Dedifferentiated amniotic fluid mesenchymal stem cell (primary cell): ENCODE measurements at regions not wholly inside any gene's neighbourhood (a gene's known extent, or its start where the extent isn't known, plus 50 kb on each side); places are given as distances from the start of the nearest gene placed in this dataset.

ENCODE experiments used
- DNase-seq: peaks from one replicate; pipeline ENCODE4 v3.0.0-alpha.2; 2016; ENCODE audit errors: extremely low spot score

DNA sequence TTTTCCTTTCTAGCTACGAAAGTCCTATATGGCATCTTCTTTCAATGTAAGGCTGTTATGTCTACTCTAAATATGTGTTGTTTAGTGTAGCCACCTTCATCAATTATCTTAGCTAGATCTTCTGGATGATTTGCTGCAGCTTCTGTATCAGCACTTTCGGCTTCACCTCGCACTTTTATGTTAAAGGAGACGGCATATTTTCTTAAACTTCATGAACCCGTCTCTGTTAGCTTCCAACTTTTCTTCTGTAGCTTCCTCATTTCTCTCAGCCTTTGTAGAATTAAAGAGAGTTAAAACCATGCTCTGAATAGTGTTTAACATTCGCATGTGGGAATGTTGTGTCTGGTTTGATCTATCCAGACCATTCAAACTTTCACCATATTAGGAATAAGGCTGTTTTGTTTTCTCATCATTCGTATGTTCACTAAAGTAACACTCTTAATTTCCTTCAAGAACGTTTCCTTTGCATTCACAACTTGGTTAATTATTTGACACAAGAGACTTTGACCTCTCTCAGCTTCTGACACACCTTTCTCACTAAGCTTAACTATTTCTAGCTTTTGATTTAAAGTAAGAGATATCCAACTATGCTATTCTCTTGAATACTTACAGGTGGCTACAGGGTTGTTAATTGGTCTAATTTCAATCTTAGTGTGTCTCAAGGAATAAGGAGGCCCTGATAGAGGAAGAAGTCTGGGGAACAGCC lies 476.8 kb downstream of the GABRG1 start:
- DNase-seq: no peak

DNA sequence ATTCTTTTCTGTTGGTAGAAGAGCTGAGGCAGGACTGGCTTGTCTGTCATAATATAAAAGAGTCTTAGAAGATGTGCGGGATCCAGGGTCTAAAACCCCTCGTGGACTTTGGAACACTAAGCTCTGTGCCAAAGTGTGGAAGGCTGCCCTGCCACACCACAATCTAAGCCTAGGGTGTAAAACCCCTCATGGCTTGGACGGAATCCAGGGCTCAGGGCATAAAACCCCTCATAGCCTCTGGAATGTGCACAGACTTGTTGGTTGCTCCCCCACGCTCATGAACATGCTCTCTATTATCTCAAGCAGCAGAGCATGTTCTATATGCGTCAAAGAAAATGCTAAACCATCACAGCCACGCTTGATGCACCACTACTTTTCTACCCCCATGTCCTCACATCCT lies 483.6 kb downstream of the GABRG1 start:
- DNase-seq: no peak

DNA sequence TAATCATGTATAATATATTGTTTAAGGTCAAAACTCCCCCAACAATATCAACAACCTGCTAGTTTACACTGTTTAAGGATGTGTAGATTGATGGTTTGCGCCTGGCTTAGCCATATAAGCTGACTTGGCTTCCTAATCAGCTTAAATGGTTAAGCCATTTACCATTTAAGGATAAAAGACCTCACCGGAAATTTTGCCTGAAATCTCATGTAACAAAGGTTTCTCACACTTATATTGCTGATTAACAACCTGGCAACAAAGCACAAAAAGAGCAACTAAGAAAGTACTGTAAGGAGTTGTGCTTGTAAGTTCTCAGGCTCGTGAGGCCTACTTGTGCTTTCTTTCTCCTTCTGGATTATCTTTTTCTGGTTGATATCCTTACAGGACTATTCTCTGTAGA lies 485.2 kb downstream of the GABRG1 start:
- no peak for DNase-seq

DNA sequence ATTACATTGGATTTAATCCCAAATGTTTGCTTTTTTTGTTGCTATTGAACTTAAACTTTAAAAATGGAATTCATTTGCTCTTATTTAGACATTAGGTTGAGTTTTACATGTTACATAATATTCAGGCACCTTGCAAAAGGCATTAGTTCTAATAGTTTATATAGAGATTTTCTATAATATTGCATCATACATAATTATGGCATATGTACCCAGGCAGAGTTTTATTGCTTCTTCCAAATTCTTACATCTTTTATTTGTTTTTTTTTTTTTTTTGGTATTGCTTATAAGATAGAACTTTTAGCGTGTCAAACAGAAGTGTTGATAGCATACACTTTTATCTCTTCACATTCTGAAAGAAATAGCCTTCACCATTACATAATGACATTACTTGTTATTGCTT lies 487.7 kb downstream of the GABRG1 start:
- DNase-seq: no peak

DNA sequence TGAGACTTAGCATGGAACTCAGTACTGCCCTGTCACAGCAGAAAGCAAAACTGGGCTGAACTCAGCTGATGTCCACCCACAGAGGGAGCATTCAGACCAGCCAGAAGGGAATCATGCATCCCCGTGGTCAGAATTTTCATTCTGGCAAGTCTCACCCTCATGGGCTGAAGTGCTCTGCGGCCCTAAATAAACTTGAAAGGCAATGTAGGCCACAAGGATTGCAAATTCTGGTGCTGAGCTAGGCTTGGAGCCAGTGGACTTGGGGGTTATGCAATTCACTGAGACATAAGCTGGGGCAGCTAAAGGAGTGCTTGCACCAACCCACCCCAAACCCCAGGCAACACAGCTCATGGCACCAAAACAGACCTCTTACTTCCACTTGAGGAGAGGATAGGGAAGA lies 494.1 kb downstream of the GABRG1 start:
- DNase-seq: no peak

DNA sequence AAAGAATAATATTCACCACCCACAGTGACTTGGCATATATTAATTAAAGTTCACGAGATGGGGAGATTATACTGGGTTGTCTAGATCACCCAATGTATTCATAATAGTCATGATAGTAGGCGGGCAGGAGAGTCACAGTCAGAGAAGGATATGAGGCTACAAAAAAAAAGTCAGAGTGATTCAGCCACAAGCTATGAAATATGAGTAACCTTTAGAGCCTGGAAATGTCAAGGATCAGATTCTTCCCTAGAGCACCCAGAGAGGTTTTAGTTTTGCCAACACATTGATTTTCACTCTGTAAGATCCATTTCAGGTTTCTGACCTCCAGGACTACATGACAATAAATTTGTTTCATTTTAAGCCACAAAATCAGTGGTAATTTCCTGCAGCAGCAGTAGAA lies 501.9 kb downstream of the GABRG1 start:
- no peak for DNase-seq

DNA sequence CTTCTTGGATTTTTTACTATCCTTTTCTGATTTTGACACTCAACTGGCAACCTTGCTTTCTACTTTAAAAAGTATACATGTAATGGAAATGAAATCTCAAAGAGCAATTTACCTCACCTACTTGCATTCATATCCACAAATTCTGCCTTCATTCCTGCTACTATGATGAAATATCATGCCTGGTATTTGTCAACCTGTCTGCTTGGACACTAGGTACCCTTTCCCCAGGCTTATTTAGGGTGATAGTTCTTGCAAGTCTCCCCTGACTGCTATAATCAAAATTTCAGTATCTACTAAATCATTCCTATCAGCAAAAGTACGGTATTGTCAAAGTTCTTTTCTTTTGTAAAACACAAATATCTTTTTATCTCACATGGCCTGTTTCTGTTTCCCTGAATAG lies 503.0 kb downstream of the GABRG1 start:
- DNase-seq: no peak

DNA sequence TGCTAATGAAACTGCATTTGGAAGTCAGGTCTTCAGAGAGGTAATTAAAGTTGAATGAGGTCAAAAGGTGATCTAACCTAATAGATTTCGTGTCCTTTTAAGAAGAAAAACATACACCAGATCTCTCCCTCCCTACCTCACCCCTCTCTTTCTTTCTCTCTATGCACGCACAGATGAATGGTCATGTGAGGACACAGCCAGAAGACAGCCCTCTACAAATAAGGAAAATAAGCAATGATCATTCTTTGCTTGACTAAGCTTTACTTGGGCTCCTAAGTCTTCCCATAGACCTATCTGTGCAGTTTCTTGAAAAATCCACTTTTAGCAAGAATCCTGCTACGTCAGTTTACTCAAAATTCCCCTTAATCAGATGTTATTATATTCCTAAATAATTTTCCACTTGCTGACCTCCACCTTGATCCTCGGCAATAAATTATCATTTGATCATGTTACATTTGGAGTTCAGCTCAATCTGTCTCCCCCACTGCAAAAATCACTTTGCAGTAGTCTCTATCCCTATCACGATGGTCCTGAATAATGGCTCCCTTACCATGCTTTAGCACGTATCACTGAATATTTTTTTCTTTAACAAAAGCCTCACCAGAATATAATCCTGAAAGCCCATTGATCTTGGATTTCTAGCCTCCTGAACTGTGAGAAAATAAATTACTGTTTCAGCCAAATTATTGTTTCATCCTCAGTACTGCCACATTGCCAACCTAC lies 527.3 kb downstream of the GABRG1 start:
- DNase-seq: no peak

DNA sequence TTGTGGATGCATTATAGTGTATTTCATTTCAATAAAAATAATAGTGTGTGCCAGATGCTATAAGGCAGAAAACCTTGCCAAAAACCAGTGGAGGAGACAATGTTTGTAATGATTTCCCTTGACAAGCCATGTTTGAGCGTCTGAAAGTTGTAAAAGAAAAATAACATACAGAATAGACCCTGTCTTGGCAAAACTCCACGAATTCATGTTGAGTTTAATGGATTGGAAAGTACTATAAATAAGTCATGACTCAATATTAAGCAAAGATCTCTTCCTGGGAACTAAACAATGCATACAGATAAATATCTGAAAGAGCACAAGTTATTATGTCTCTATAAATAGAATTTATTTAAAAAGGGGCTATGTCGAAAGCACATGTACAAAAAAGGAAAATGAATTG lies 543.5 kb downstream of the GABRG1 start:
- no peak for DNase-seq

DNA sequence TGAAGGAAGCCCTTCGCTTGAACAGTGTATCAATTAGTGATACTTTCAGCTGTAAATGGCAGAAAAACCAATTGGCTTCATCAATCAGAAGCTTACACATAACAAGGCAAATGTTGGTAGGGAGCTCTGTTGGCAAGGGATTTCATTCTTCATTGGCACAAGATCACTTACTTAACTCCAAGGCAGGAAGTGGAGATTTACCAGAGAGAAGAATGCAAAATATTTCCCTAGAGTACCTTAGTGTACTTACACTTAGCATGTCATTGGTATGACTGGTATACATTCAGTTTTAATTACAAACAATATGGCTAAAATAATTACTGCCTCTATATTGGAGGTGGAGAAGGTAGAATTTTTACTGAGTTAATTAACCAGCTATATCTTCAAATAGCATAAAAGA lies 545.0 kb downstream of the GABRG1 start:
- DNase-seq: no peak

DNA sequence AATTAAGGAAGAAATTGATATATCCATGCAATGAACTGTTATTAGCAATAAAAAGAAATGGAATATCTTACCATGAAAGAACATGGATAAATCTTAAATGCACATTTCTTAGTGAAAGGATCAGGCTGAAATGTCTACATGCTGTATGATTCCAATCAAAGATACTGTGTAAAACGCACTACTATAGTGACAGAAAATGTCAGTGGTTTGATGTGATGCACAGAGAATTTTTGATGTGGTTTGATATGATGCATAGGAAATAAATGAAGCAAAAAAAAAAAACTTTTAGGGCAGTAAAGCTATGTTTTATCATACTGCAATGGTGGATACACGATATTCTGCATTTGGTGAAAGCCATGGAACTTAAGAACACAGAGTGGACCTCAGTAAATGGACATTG lies 547.6 kb downstream of the GABRG1 start:
- DNase-seq: no peak

DNA sequence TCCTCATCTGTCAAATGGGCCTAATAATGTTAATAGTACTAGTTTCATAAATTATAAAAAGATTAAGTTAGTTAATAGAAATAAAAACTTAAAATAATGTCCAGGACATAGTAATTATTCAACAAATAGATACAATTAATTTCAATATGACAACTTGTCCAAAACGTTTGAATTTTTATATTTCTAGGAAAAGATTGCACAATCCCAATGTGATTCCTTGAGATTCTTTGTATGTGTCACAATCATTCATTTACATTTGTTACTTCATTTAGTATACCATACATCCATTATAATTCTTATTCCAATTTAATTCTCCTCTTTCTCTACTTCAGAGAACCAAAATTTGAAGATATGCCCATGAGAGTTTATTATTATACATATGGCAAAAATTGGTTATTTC lies 554.2 kb downstream of the GABRG1 start:
- DNase-seq: no peak

DNA sequence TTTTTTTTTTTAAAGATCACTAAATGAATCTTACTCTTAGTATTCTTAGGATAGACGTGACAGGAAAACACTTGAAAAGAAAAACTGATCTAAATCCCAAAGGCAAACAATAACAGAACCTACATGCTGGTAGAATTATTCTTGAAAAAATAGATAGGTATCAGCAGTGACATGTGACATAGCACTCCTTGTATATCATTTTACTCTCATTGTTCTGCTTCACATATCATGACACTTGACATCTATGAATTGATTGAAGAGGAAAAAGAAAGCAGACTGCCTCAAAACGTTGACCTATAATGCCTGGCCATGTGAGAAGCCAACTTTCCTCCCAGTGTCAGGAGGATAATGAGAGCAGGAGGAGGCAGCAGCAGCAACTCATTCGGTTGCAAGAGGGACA lies 555.2 kb downstream of the GABRG1 start:
- DNase-seq: no peak

DNA sequence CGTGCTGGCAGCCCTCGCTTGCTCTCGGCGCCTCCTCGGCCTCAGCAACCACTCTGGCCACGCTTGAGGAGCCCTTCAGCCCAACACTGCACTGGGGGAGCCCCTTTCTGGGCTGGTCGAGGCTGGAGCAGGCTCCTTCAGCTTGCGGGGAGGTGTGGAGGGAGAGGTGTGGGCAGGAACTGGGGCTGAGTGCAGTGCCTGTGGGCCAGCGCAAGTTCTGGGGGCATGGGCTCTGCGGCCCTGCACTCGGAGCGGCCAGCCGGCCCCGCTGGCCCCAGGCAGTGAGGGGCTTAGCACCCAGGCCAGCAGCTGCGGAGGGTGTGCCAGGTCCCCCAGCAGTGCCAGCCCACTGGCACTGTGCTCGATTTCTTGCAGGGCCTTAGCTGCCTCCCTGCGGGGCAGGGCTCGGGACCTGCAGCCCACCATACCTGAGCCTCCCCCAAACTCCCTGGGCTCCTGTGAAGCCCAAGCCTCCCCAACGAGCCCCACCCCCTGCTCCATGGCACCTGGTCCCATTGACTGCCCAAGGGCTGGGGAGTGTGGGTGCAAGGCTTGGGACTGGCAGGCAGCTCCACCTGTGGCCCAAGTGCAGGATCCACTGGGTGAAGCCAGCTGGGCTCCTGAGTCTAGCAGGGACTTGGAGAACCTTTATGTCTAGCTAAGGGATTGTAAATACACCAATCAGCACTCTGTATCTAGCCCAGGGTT lies 556.8 kb downstream of the GABRG1 start:
- no peak for DNase-seq

DNA sequence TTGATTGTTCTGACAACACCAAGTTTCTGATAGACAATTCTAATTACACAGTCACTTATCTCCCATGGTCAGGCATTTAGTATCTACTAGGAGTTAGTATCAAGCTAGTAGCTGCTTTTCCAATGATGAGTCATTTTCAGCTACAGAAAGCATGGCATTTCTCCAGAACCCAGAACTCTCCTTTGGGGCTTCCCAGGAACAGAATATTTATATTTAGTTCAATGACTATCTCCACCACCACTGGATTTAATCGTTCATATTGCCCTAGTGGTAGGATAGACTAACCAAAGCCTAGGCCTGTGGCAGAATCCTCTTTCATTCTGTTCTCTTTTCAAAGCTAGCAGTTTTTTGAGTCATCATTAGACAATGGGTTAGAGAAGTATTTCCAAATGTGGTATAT lies 569.4 kb downstream of the GABRG1 start:
- no peak for DNase-seq

DNA sequence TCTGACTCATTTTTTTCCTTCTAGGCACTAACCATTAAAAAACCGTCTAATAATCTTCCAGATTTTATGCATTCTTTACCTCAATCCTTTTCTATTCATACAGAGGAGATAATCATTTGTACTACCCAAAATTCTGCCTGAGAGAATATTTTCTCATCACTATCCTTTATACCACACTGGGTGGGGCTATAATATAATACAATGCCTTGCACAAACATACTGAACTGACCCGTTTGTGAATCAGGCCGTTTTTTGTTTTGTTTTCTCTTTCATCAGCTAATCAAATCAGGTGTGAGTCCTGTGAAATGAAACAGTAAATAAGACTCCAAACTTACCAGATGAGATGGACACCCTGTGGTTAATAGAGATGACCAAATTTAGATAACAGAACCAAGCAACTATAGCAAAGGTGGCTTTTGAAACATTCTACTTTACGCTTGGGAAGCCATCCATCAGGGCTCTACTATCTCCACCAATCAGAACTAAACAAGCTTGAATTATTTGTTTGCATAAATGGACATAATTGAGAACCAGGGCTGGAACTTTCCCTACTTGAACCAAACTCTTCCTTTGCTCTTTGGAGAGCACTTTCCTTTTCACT lies 573.0 kb downstream of the GABRG1 start:
- DNase-seq: no peak

DNA sequence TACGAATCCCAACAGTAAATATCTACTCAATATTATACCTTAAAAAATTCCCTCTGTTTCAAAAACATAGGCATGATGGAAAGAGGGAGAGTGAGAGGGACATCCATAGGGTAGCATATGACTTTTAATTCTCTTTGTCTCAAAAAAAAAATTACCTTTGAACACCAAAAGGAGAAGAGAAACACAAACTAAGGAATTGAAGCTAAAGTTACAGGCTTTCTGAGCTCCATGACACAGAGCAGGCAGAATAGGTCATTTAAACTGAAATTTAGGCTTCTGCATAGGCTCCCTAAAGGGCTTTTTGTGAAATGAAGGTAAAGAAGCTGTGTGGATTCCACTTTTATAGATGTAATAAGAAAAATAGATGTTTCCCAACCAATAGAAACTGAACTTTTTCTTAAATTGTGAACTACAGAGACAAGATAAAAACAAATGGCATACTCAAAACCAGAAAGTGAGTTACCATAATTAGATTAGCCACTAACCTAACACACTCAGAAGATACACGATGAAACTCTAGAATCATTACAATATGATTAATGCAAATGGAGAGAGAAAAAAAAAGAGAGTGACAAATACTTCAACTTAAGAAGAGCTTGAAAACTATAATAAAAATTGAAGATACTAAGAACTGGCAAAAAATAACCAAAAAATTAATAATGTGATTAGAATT lies 584.6 kb downstream of the GABRG1 start:
- no peak for DNase-seq

DNA sequence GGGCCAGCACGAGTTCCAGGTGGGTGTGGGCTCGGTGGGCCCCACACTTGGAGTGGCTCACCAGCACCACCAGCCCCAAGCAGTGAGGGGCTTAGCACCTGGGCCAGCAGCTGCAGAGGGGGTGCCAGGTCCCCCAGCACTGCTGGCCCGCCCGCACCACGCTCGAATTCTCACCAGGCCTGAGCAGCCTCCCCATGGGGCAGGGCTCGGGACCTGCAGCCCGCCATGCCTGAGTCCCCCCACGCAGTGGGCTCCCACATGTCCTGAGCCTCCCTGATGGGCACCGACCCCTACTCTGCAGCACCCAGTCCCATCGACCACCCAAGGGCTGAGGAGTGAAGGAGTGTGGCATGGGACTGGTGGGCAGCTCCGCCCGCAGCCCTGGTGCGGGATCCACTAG lies 593.4 kb downstream of the GABRG1 start:
- DNase-seq: no peak

DNA sequence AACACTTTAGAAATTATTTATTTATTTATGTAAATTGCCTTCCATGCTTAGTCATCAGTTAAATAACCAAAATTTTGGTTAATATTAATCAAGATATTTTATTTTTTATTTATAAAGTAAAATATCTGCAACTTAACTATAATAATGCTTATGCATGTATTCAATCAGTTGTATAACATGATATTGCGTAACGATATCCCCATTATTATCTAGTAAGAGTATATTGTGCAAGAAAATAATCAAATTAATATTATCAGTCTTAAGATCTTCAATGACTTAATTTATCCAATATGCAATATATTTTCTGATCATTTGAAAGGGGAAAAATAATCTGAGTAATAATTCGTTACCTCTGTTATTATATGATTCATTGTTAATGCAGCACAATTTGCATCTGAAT lies 596.7 kb downstream of the GABRG1 start:
- DNase-seq: no peak

DNA sequence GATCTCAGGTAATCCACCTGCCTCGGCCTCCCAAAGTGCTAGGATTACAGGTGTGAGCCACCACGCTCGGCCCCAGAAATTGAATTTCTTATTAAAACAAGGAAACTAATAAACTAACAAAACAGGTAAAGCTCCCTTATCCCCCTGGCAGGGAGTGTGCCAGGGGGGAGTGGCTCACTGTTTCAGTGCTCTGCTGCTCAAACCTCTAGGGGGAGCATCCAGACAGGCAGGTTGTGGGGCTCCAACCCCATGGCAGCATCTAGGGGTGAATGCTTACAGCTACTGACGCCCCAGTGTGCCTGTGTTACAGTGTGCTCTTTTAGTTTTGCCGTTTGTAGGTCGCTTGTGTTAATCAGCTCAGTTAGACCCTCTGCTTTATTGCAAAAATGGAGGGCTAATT lies 605.0 kb downstream of the GABRG1 start:
- no peak for DNase-seq

DNA sequence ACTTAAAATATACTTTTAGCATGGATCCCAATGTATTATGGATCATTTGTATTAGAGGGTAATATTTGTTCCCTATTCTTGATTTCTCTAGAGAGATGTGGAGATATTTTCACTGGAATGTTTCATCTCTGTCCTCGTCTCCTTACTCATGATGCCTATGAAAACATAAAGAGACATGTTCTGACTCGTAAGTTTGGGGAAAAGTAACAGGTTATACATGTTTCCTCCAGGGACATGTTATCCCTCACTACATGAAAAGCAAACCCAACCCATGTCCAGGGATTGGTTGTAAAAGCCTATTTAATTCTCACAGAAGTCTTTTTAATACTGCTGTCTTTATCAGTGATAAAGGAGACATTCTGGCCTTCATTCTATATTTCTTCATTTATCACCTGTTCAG lies 621.4 kb downstream of the GABRG1 start:
- DNase-seq: no peak

DNA sequence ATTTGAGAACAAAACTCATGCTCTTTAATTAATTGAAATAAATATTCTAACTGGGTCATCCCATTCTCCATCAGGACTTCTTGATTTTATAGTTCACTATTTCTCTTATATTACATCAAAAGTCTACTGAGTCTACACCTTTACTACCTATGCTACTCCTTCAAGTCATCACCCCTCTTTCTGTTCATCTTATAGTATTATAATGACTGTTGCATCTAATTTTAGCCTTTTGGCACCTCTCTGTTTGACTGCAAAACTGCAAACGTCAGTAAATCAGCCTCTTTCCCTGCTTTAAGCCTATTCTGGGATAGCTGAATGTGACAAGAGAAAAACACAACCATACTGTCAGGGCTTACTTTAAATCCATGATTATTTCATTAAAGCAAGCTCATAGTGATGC lies 639.1 kb downstream of the GABRG1 start:
- no peak for DNase-seq
